HCT116 (cell line): ENCODE measurements at regions not wholly inside any gene's neighbourhood (a gene's known extent, or its start where the extent isn't known, plus 50 kb on each side); places are given as distances from the start of the nearest gene placed in this dataset.

ENCODE experiments used
- ATAC-seq: fragments of 200-7000 bp; cut with Tn5 transposase; 2 replicates; pipeline ENCODE4 v1.9.1; 2020; ENCODE audit warnings: mild to moderate bottlenecking, moderate library complexity
- BruUV-seq: library from RNA; stranded (reverse); fragments of 400-500 nt; replicated peaks from 2 replicates; lab custom pipeline; 2021; lab: Mats Ljungman, UMichigan
- CTCF ChIA-PET: fragments of 300-600 bp; sonication (Branson Sonifier 250); formaldehyde crosslinking; loops from one replicate; lab custom pipeline; 2021; ENCODE audit warnings: antibody characterized with exemption; lab: Charles Lee
- POLR2A ChIA-PET: fragments of 300-600, 350-600 bp; sonication (Branson Sonifier 250); formaldehyde crosslinking; loops from one replicate; lab custom pipeline; 2021; ENCODE audit warnings: antibody characterized with exemption; lab: Charles Lee
- RAD21 ChIA-PET, 2 experiments: fragments of 300-600 bp; sonication (Branson Sonifier 250); formaldehyde crosslinking; loops; one replicate each; lab custom pipeline; 2023; ENCODE audit warnings: low total read pairs in 2 of 2; ENCODE audit not compliant: uncharacterized antibody in 2 of 2, unreplicated experiment in 2 of 2, low non-redundant PET in 1 of 2; lab: Charles Lee
- DNase-seq: peaks from one replicate; pipeline ENCODE4 v3.0.0-alpha.2; 2010; ENCODE audit warnings: low read depth, low spot score
- H2AFZ ChIP-seq: fragments of 200-600 bp; shearing (Covaris generic), sonication (generic); 2 replicates; pipeline ENCODE4 v1.6.1; 2017; ENCODE audit warnings: low read depth, mixed run types, mixed read lengths, antibody characterized with exemption, low read length; ENCODE audit not compliant: poor library complexity, severe bottlenecking
- H3K27ac ChIP-seq: 2 replicates; pipeline ENCODE4 v1.5.1; 2012; ENCODE audit warnings: low read depth, low read length
- H3K27me3 ChIP-seq: fragments of 200-600 bp; sonication (generic); 2 replicates; pipeline ENCODE4 v1.6.1; 2016; ENCODE audit warnings: mixed run types, low read length, mixed read lengths; ENCODE audit not compliant: insufficient read depth
- H3K36me3 ChIP-seq, 2 experiments: fragments of 200-500 bp in 1 of 2; fragments of 200-600 bp in 1 of 2; sonication (Bioruptor generic) in 1 of 2; sonication (generic) in 1 of 2; 2 replicates each; pipeline versions ENCODE4 v1.5.1 to v1.6.1; 2014 to 2016; ENCODE audit warnings: low read length in 2 of 2, inconsistent platforms in 1 of 2, mixed read lengths in 1 of 2, mixed run types in 1 of 2; ENCODE audit not compliant: insufficient read depth in 2 of 2, control insufficient read depth in 1 of 2
- H3K4me1 ChIP-seq, 2 experiments: fragments of 200-600 bp in 1 of 2; sonication (generic) in 1 of 2; 2 replicates each; pipeline versions ENCODE4 v1.5.1 to v1.6.1; 2012 to 2017; ENCODE audit warnings: low read length in 2 of 2, inconsistent platforms in 1 of 2, mild to moderate bottlenecking in 1 of 2, mixed read lengths in 1 of 2, mixed run types in 1 of 2, moderate library complexity in 1 of 2; ENCODE audit not compliant: insufficient read depth in 2 of 2, control insufficient read depth in 1 of 2
- H3K4me2 ChIP-seq: fragments of 200-600 bp; sonication (generic); 2 replicates; pipeline ENCODE4 v1.6.1; 2017; ENCODE audit warnings: mixed run types, low read length, mixed read lengths
- H3K4me3 ChIP-seq, 2 experiments: fragments of 200-600 bp in 1 of 2; sonication (generic) in 1 of 2; replicated peaks in 1 of 2; 2 replicates each; pipeline ENCODE4 v1.5.1; 2011 to 2016; ENCODE audit warnings: low read length in 2 of 2, control low read depth in 1 of 2, low read depth in 1 of 2, mild to moderate bottlenecking in 1 of 2, mixed read lengths in 1 of 2, mixed run types in 1 of 2
- H3K79me2 ChIP-seq: fragments of 200-600 bp; sonication (generic); 2 replicates; pipeline ENCODE4 v1.6.1; 2017; ENCODE audit warnings: mild to moderate bottlenecking, mixed run types, low read length, moderate library complexity, mixed read lengths; ENCODE audit not compliant: insufficient read depth
- H3K9ac ChIP-seq: fragments of 200-600 bp; sonication (generic); 2 replicates; pipeline ENCODE4 v1.6.1; 2016; ENCODE audit warnings: low read length, mixed read lengths
- H3K9me2 ChIP-seq: fragments of 200-600 bp; sonication (generic), shearing (Covaris generic); 2 replicates; pipeline ENCODE4 v1.6.1; 2017; ENCODE audit warnings: mixed run types, mild to moderate bottlenecking, moderate library complexity; ENCODE audit not compliant: insufficient read depth
- H3K9me3 ChIP-seq, 2 experiments: fragments of 200-500 bp in 1 of 2; fragments of 200-600 bp in 1 of 2; sonication (Bioruptor generic) in 1 of 2; sonication (generic) in 1 of 2; 2 replicates each; pipeline ENCODE4 v1.6.1; 2014 to 2017; ENCODE audit warnings: low read length in 2 of 2, mixed read lengths in 2 of 2, inconsistent platforms in 1 of 2, low read depth in 1 of 2, mild to moderate bottlenecking in 1 of 2, mixed run types in 1 of 2, moderate library complexity in 1 of 2; ENCODE audit not compliant: control insufficient read depth in 1 of 2, insufficient read depth in 1 of 2
- H4K20me1 ChIP-seq: fragments of 200-600 bp; sonication (generic), shearing (Covaris generic); 2 replicates; pipeline ENCODE4 v1.6.1; 2017; ENCODE audit warnings: mixed run types, mild to moderate bottlenecking, moderate library complexity; ENCODE audit not compliant: insufficient read depth
- CTCF ChIP-seq, 3 experiments: fragments of 200-600 bp in 1 of 3; sonication (generic) in 1 of 3; IDR thresholded peaks in 2 of 3; conservative IDR thresholded peaks in 1 of 3; 2 replicates each; pipeline ENCODE4 v1.5.1; 2012 to 2017; ENCODE audit warnings: low read depth in 2 of 3, low read length in 2 of 3, antibody characterized with exemption in 1 of 3, borderline replicate concordance in 1 of 3, control low read depth in 1 of 3, mild to moderate bottlenecking in 1 of 3, mixed read lengths in 1 of 3, mixed run types in 1 of 3, moderate library complexity in 1 of 3; ENCODE audit not compliant: insufficient read depth in 1 of 3
- EGR1 ChIP-seq: IDR thresholded peaks from 2 replicates; pipeline ENCODE4 v1.6.1; 2012; ENCODE audit warnings: low read depth
- JUND ChIP-seq: IDR thresholded peaks from 2 replicates; pipeline ENCODE4 v1.6.1; 2012
- MAX ChIP-seq: IDR thresholded peaks from 2 replicates; pipeline ENCODE4 v1.6.1; 2012
- POLR2A ChIP-seq: IDR thresholded peaks from 2 replicates; pipeline ENCODE4 v1.7.0; 2011; ENCODE audit warnings: borderline replicate concordance; ENCODE audit not compliant: insufficient read depth, insufficient read length; ENCODE audit errors: extremely low read depth
- SP1 ChIP-seq: IDR thresholded peaks from 2 replicates; pipeline ENCODE4 v1.6.1; 2012; ENCODE audit warnings: low read depth
- SRF ChIP-seq: IDR thresholded peaks from 2 replicates; pipeline ENCODE4 v1.6.1; 2012; ENCODE audit warnings: low read depth
- YY1 ChIP-seq: IDR thresholded peaks from 2 replicates; pipeline ENCODE4 v1.6.1; 2011; ENCODE audit warnings: low read length, low read depth, moderate library complexity, mild to moderate bottlenecking; ENCODE audit not compliant: insufficient replicate concordance; ENCODE audit errors: extremely low read depth
- ZFX ChIP-seq: fragments of 450-650 bp; IDR thresholded peaks from 2 replicates; pipeline ENCODE4 v1.6.1; 2017
- intact Hi-C: fragments of 100-400 bp; cut with micrococcal nuclease; formaldehyde crosslinking; loops from 2 replicates; pipeline ENCODE4 v1.10.0; 2022

GRCh38 chr2:219916726-219917440, 289.5 kb downstream of the SLC4A3 start (continued):
- no peak for TF ChIP-seq EGR1
- TF ChIP-seq CTCF (IDR thresholded peaks at IDR 0.05 in 2 of 3, conservative IDR thresholded peaks at IDR 0.05 in 1 of 3; ENCODE audit: borderline replicate concordance in 1 of 3, insufficient read depth in 1 of 3, low read depth in 2 of 3, low read length in 2 of 3): no peak
- no peak for TF ChIP-seq SP1
- TF ChIP-seq SRF: no peak
- TF ChIP-seq ZFX: no peak
- TF ChIP-seq YY1: no peak

- Histone ChIP-seq H3K27ac (no peak overlapping the region), H3K4me3 (no peak overlapping the region), H3K27me3 (no peaks in the 10 kb centered on the region), H3K4me1 (no peaks in the 10 kb centered on the region), H3K9me3 (no peaks in the 10 kb centered on the region), H3K36me3 (peaks cover 13 to 21% of the 10 kb centered on the region in 2 experiments), H4K20me1 (no peaks in the 10 kb centered on the region), H2AFZ (no peak overlapping the region), H3K9ac (no peak overlapping the region), H3K79me2 (no peaks in the 10 kb centered on the region), H3K9me2 (no peaks in the 10 kb centered on the region), H3K4me2 (no peak overlapping the region)
- DNase-seq (no peak), ATAC-seq (no peak)
- CTCF ChIA-PET: no interaction called here
- RAD21 ChIA-PET: no interaction called here
- TF ChIP-seq MAX (no peak), YY1 (no peak), POLR2A (no peak), JUND (no peak)
- intact Hi-C loops: no loop called here
- POLR2A ChIA-PET: no interaction called here
- TSS peak; percentile 8 for BruUV-seq
These were observed 290.8 kb downstream of the SLC4A3 start for GRCh38 chr2:219918254-219918653.
